ENCODE measurements at regions not wholly inside any gene's neighbourhood (a gene's known extent, or its start where the extent isn't known, plus 50 kb on each side); places are given as distances from the start of the nearest gene placed in this dataset.

DNA sequence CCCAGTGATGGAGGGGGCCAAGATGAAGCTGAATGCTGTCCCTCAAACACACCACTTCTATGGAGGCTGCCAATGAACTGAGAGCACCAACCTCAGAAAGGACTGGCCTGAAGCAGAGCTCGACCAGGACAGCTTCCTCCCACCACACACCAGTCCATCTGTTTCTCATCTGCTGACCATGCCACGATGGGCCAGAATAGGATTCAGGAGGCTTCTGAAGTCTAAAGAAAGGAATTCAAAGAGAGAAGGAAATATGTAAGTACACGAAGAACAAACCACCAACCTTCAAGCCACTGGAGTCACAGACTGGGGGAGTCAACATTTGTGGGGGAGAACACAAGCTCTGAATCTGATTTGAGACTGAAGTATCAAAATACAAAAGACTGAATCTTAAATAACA, 157.6 kb upstream of the CCDC68 start:
- H2AFZ ChIP-seq (ENCODE audit: low read depth), result no peak overlapping the region
- H3K27ac ChIP-seq, result no peak overlapping the region
- H4K20me1 ChIP-seq (ENCODE audit: insufficient read depth), result no peaks in the 10 kb centered on the region
- H3K9ac ChIP-seq, result no peak overlapping the region
- no peaks in the 10 kb centered on the region for H3K79me2 ChIP-seq (ENCODE audit: insufficient read depth, low read depth)
- H3K27me3 ChIP-seq (ENCODE audit: insufficient read depth, low read depth), result no peaks in the 10 kb centered on the region
- TF ChIP-seq, protein P1, sequence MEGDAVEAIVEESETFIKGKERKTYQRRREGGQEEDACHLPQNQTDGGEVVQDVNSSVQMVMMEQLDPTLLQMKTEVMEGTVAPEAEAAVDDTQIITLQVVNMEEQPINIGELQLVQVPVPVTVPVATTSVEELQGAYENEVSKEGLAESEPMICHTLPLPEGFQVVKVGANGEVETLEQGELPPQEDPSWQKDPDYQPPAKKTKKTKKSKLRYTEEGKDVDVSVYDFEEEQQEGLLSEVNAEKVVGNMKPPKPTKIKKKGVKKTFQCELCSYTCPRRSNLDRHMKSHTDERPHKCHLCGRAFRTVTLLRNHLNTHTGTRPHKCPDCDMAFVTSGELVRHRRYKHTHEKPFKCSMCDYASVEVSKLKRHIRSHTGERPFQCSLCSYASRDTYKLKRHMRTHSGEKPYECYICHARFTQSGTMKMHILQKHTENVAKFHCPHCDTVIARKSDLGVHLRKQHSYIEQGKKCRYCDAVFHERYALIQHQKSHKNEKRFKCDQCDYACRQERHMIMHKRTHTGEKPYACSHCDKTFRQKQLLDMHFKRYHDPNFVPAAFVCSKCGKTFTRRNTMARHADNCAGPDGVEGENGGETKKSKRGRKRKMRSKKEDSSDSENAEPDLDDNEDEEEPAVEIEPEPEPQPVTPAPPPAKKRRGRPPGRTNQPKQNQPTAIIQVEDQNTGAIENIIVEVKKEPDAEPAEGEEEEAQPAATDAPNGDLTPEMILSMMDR (conservative IDR thresholded peaks at IDR 0.05; ENCODE audit: low read depth, low read length), result no peak
- H3K4me1 ChIP-seq (ENCODE audit: low read depth, poor library complexity, severe bottlenecking), result no peaks in the 10 kb centered on the region
- H3K4me3 ChIP-seq (IDR thresholded peaks at IDR 0.05; ENCODE audit: insufficient read depth, low read depth, low read length), result no peak overlapping the region
- H3K36me3 ChIP-seq (ENCODE audit: insufficient read depth), result no peaks in the 10 kb centered on the region
- H3K4me2 ChIP-seq, result no peak overlapping the region

DNA sequence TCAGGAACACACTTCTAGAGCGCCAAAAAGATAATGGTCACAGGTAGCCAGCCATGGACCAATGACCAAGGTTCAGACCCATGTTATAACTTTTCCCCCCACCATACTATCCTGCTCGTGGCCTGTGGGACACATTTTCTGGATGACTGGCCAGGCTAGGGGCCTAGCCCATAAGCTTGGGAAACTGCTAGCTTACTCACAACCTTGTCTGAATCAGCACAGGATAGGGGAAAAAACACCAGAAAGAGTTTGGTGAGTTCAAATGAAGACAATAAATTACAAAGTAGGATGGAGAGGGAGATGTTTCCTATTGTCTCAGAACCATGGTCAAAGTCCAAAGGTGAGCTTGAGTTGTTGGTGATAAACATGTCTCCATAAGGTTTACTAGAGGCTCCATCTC, 156.3 kb upstream of the CCDC68 start:
- Histone ChIP-seq H3K27ac (no peak overlapping the region), H3K27me3 (ENCODE audit: insufficient read depth, low read depth) (no peaks in the 10 kb centered on the region), H3K4me1 (ENCODE audit: low read depth, poor library complexity, severe bottlenecking) (no peaks in the 10 kb centered on the region), H2AFZ (ENCODE audit: low read depth) (no peak overlapping the region), H4K20me1 (ENCODE audit: insufficient read depth) (no peaks in the 10 kb centered on the region), H3K9ac (no peak overlapping the region), H3K4me3 (IDR thresholded peaks at IDR 0.05; ENCODE audit: insufficient read depth, low read depth, low read length) (no peak overlapping the region), H3K36me3 (ENCODE audit: insufficient read depth) (no peaks in the 10 kb centered on the region), H3K79me2 (ENCODE audit: insufficient read depth, low read depth) (no peaks in the 10 kb centered on the region), H3K4me2 (no peak overlapping the region)
- TF ChIP-seq, protein P1 (conservative IDR thresholded peaks at IDR 0.05; ENCODE audit: low read depth, low read length), result no peak

DNA sequence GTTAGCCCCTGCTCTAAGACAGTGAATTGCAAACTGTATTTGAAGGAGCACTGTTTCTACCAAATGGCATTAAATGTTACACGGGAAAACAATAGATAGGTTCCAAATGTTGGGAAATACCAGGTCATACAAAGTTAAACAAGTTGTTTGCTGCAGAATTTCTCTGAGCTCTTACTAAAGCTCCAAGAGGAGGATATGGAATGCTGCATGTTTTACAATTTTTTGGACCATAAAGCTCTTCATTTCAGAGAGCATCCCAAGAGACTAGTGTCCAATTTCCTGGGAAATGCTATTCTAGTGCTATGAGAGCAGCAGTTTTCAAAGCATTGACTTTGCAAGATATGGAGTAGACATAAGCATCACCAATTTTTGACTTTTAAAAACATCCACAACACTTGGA, 155.6 kb upstream of the CCDC68 start:
- Histone ChIP-seq H3K79me2 (ENCODE audit: insufficient read depth, low read depth) (no peaks in the 10 kb centered on the region), H3K9ac (no peak overlapping the region), H3K36me3 (ENCODE audit: insufficient read depth) (no peaks in the 10 kb centered on the region), H3K4me3 (IDR thresholded peaks at IDR 0.05; ENCODE audit: insufficient read depth, low read depth, low read length) (no peak overlapping the region), H3K27ac (no peak overlapping the region), H3K27me3 (ENCODE audit: insufficient read depth, low read depth) (no peaks in the 10 kb centered on the region), H2AFZ (ENCODE audit: low read depth) (no peak overlapping the region), H4K20me1 (ENCODE audit: insufficient read depth) (no peaks in the 10 kb centered on the region), H3K4me1 (ENCODE audit: low read depth, poor library complexity, severe bottlenecking) (no peaks in the 10 kb centered on the region), H3K4me2 (no peak overlapping the region)
- TF ChIP-seq, protein P1 (conservative IDR thresholded peaks at IDR 0.05; ENCODE audit: low read depth, low read length), result no peak

DNA sequence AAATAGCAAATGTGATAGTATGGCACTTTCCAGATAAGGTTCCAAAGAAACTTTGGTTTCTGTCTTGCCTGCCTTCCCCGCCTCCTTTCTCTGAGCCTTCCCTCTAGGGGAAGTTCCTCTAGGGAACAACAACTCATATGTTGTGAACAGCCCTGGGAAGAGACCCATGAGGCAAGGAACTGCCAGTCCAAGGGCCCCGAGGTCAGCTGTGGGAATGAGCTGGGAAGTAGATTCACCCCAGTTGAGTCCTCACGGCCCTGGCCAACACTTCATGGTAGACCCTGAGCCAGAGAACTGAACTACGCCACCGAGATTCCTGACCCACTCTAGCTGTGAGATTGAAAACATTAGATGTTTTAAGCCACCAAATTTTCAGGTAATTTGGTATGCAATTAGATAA, 154.5 kb upstream of the CCDC68 start:
- Histone ChIP-seq H3K27me3 (ENCODE audit: insufficient read depth, low read depth) (no peaks in the 10 kb centered on the region), H2AFZ (ENCODE audit: low read depth) (no peak overlapping the region), H3K36me3 (ENCODE audit: insufficient read depth) (no peaks in the 10 kb centered on the region), H3K9ac (no peak overlapping the region), H3K27ac (no peak overlapping the region), H4K20me1 (ENCODE audit: insufficient read depth) (no peaks in the 10 kb centered on the region), H3K4me2 (no peak overlapping the region), H3K4me1 (ENCODE audit: low read depth, poor library complexity, severe bottlenecking) (no peaks in the 10 kb centered on the region), H3K79me2 (ENCODE audit: insufficient read depth, low read depth) (no peaks in the 10 kb centered on the region), H3K4me3 (IDR thresholded peaks at IDR 0.05; ENCODE audit: insufficient read depth, low read depth, low read length) (no peak overlapping the region)
- TF ChIP-seq, protein P1 (conservative IDR thresholded peaks at IDR 0.05; ENCODE audit: low read depth, low read length), result no peak

DNA sequence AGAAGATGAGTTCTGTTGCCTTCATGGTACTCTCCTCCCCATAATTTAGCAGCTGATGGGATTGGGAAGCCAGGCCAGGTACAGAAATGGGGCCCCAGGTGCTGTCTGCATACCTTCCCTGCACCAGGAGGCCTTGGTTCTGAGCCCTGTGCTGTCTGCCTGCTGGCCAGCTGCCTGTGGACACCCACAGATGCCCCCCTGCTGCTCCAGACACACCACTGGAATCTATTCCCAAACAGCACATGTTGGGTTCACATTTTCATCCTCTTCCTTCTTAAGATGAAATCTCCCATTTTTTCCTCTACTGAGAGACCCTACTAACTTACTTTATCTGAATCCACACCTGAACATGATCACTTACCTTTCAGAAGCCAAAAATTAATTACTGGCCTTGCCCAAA, 152.0 kb upstream of the CCDC68 start:
- H2AFZ ChIP-seq (ENCODE audit: low read depth), result no peak overlapping the region
- no peaks in the 10 kb centered on the region for H3K79me2 ChIP-seq (ENCODE audit: insufficient read depth, low read depth)
- H4K20me1 ChIP-seq (ENCODE audit: insufficient read depth), result no peaks in the 10 kb centered on the region
- no peaks in the 10 kb centered on the region for H3K27me3 ChIP-seq (ENCODE audit: insufficient read depth, low read depth)
- no peak overlapping the region for H3K9ac ChIP-seq
- H3K4me3 ChIP-seq (IDR thresholded peaks at IDR 0.05; ENCODE audit: insufficient read depth, low read depth, low read length), result no peak overlapping the region
- TF ChIP-seq, protein P1 (conservative IDR thresholded peaks at IDR 0.05; ENCODE audit: low read depth, low read length), result no peak
- no peaks in the 10 kb centered on the region for H3K36me3 ChIP-seq (ENCODE audit: insufficient read depth)
- H3K27ac ChIP-seq, result no peak overlapping the region
- no peaks in the 10 kb centered on the region for H3K4me1 ChIP-seq (ENCODE audit: low read depth, poor library complexity, severe bottlenecking)
- H3K4me2 ChIP-seq, result no peak overlapping the region
